ENCODE measurements at regions not wholly inside any gene's neighbourhood (a gene's known extent, or its start where the extent isn't known, plus 50 kb on each side); places are given as distances from the start of the nearest gene placed in this dataset.

GRCh38 chr15:96402403-96402802, 71.9 kb downstream of the NR2F2 start:
- intact Hi-C loops (cut with DNase I) = no loop called here
- Histone ChIP-seq H3K27ac (no peak overlapping the region), H3K9me3 (no peaks in the 10 kb centered on the region), H3K4me1 (replicated peaks) (no peaks in the 10 kb centered on the region), H3K27me3 (replicated peaks; ENCODE audit: insufficient read depth) (no peaks in the 10 kb centered on the region), H3K4me3 (no peak overlapping the region), H3K36me3 (no peaks in the 10 kb centered on the region)
- WGBS = 69% methylated on average over 3 of the region's 3 CpGs
- TF ChIP-seq POLR2A (IDR thresholded peaks at IDR 0.05) (no peak), POLR2AphosphoS5 (IDR thresholded peaks at IDR 0.05) (no peak), CTCF (IDR thresholded peaks at IDR 0.05) (no peak)
- DNase-seq (ENCODE audit: low spot score) = no peak

- no peak overlapping the region for H3K27ac ChIP-seq
- DNase-seq (ENCODE audit: low spot score) = no peak
- 97% methylated on average over 1 of the region's 1 CpG for WGBS
- H3K9me3 ChIP-seq = no peaks in the 10 kb centered on the region
- H3K4me1 ChIP-seq (replicated peaks) = no peaks in the 10 kb centered on the region
- intact Hi-C loops (cut with DNase I) = no loop called here
- H3K4me3 ChIP-seq = no peak overlapping the region
- TF ChIP-seq POLR2AphosphoS5 (IDR thresholded peaks at IDR 0.05) = no peak
- H3K36me3 ChIP-seq = no peaks in the 10 kb centered on the region
- peaks cover 3% of the 10 kb centered on the region for H3K27me3 ChIP-seq (replicated peaks; ENCODE audit: insufficient read depth)
These were observed 72.6 kb downstream of the NR2F2 start for GRCh38 chr15:96403071-96403470.

GRCh38 chr15:96403932-96404331, 73.4 kb downstream of the NR2F2 start:
- Histone ChIP-seq H3K36me3 (no peaks in the 10 kb centered on the region), H3K27ac (no peak overlapping the region), H3K4me1 (replicated peaks) (no peaks in the 10 kb centered on the region), H3K27me3 (replicated peaks; ENCODE audit: insufficient read depth) (peaks cover 11% of the 10 kb centered on the region), H3K9me3 (no peaks in the 10 kb centered on the region), H3K4me3 (no peak overlapping the region)
- 97% methylated on average over 1 of the region's 1 CpG for WGBS
- TF ChIP-seq POLR2A (IDR thresholded peaks at IDR 0.05) (no peak), POLR2AphosphoS5 (IDR thresholded peaks at IDR 0.05) (no peak)
- no peak for DNase-seq (ENCODE audit: low spot score)
- intact Hi-C loops (cut with DNase I) = no loop called here

- Histone ChIP-seq H3K4me1 (replicated peaks) (peaks cover 2% of the 10 kb centered on the region), H3K27ac (no peak overlapping the region), H3K36me3 (no peaks in the 10 kb centered on the region), H3K9me3 (no peaks in the 10 kb centered on the region), H3K27me3 (replicated peaks; ENCODE audit: insufficient read depth) (peaks cover 16% of the 10 kb centered on the region), H3K4me3 (no peak overlapping the region)
- 93% methylated on average over 2 of the region's 2 CpGs for WGBS
- intact Hi-C loops (cut with DNase I) = no loop called here
- TF ChIP-seq POLR2AphosphoS5 (IDR thresholded peaks at IDR 0.05) (no peak), CTCF (IDR thresholded peaks at IDR 0.05) (no peak), POLR2A (IDR thresholded peaks at IDR 0.05) (no peak)
- DNase-seq (ENCODE audit: low spot score) = no peak
These were observed 74.1 kb downstream of the NR2F2 start for GRCh38 chr15:96404560-96404959.

GRCh38 chr15:96406291-96406690, 75.8 kb downstream of the NR2F2 start:
- H3K27ac ChIP-seq = no peak overlapping the region
- intact Hi-C loops (cut with DNase I) = no loop called here
- H3K36me3 ChIP-seq = no peaks in the 10 kb centered on the region
- no peaks in the 10 kb centered on the region for H3K9me3 ChIP-seq
- no peak overlapping the region for H3K4me3 ChIP-seq
- TF ChIP-seq CTCF (IDR thresholded peaks at IDR 0.05) (no peak), POLR2AphosphoS5 (IDR thresholded peaks at IDR 0.05) (no peak), POLR2A (IDR thresholded peaks at IDR 0.05) (no peak)
- H3K27me3 ChIP-seq (replicated peaks; ENCODE audit: insufficient read depth) = peaks cover 29% of the 10 kb centered on the region
- DNase-seq (ENCODE audit: low spot score) = no peak
- peaks cover 2% of the 10 kb centered on the region for H3K4me1 ChIP-seq (replicated peaks)
- WGBS = 86% methylated on average over 3 of the region's 3 CpGs

GRCh38 chr15:96406701-96407100, 76.2 kb downstream of the NR2F2 start:
- no peak for DNase-seq (ENCODE audit: low spot score)
- no peak overlapping the region for H3K4me3 ChIP-seq
- no peaks in the 10 kb centered on the region for H3K36me3 ChIP-seq
- WGBS = 89% methylated on average over 7 of the region's 7 CpGs
- TF ChIP-seq POLR2A (IDR thresholded peaks at IDR 0.05) (no peak), POLR2AphosphoS5 (IDR thresholded peaks at IDR 0.05) (no peak), CTCF (IDR thresholded peaks at IDR 0.05) (no peak)
- no peaks in the 10 kb centered on the region for H3K9me3 ChIP-seq
- intact Hi-C loops (cut with DNase I) = no loop called here
- H3K27ac ChIP-seq = no peak overlapping the region
- H3K27me3 ChIP-seq (replicated peaks; ENCODE audit: insufficient read depth) = peaks cover 29% of the 10 kb centered on the region
- peaks cover 2% of the 10 kb centered on the region for H3K4me1 ChIP-seq (replicated peaks)

Measured in prostate gland (tissue), 2 donors.